T-helper 2 cell treated with Interferon-gamma antibody and Interleukin-4, amounts not matched to agents 5 μg/mL and 100 μg/mL, for 36 hours (primary cell): ENCODE measurements at regions not wholly inside any gene's neighbourhood (a gene's known extent, or its start where the extent isn't known, plus 50 kb on each side); places are given as distances from the start of the nearest gene placed in this dataset.

ENCODE experiments used
- DNase-seq: peaks from one replicate; pipeline ENCODE4 v3.0.0; 2021; ENCODE audit warnings: low spot score
- H3K27ac Mint-ChIP-seq: one replicate; pipeline ENCODE4 v1.8.0; 2021; ENCODE audit warnings: mild to moderate bottlenecking, mixed read lengths
- H3K27me3 Mint-ChIP-seq: one replicate; pipeline ENCODE4 v1.8.0; 2021; ENCODE audit warnings: low read depth, mixed read lengths
- H3K36me3 Mint-ChIP-seq: one replicate; pipeline ENCODE4 v1.8.0; 2021; ENCODE audit warnings: low read depth, mixed read lengths
- H3K4me1 Mint-ChIP-seq: one replicate; pipeline ENCODE4 v1.8.0; 2021; ENCODE audit warnings: low read depth, mixed read lengths
- H3K4me3 Mint-ChIP-seq: one replicate; pipeline ENCODE4 v1.8.0; 2022; ENCODE audit warnings: mild to moderate bottlenecking, moderate library complexity, mixed read lengths
- H3K9me3 Mint-ChIP-seq: one replicate; pipeline ENCODE4 v1.8.0; 2021; ENCODE audit warnings: mixed read lengths

GRCh38 chr5:50947906-50948683, 281.7 kb downstream of the PARP8 start:
- no peaks in the 10 kb centered on the region for H3K4me1 Mint-ChIP-seq
- H3K27ac Mint-ChIP-seq, result no peak overlapping the region
- H3K36me3 Mint-ChIP-seq, result no peaks in the 10 kb centered on the region
- no peaks in the 10 kb centered on the region for H3K9me3 Mint-ChIP-seq
- no peaks in the 10 kb centered on the region for H3K27me3 Mint-ChIP-seq
- no peak overlapping the region for H3K4me3 Mint-ChIP-seq
- no peak for DNase-seq

DNA sequence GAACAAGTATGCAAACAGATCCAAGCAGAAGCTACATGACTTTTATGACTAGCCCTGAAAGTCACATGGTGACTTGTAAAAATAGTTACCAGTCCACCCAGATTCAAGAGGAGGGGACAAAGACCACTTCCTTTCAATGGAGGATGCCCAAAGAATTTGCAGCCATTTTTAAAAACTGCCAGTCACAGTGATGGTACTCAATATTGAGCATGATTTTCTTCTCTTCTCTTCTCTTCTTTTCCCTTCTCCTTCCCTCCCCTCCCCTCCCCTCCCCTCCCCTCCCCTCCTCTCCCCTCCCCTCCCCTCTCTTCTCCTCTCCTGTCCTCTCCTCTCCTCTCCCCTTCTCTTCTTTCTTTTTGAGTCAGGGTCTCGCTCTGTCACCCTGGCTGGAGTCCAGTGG, 286.9 kb downstream of the PARP8 start:
- Mint-ChIP-seq H3K9me3 (no peaks in the 10 kb centered on the region), H3K4me1 (no peaks in the 10 kb centered on the region), H3K4me3 (no peak overlapping the region), H3K27me3 (no peaks in the 10 kb centered on the region), H3K36me3 (no peaks in the 10 kb centered on the region), H3K27ac (no peak overlapping the region)
- DNase-seq, result no peak

DNA sequence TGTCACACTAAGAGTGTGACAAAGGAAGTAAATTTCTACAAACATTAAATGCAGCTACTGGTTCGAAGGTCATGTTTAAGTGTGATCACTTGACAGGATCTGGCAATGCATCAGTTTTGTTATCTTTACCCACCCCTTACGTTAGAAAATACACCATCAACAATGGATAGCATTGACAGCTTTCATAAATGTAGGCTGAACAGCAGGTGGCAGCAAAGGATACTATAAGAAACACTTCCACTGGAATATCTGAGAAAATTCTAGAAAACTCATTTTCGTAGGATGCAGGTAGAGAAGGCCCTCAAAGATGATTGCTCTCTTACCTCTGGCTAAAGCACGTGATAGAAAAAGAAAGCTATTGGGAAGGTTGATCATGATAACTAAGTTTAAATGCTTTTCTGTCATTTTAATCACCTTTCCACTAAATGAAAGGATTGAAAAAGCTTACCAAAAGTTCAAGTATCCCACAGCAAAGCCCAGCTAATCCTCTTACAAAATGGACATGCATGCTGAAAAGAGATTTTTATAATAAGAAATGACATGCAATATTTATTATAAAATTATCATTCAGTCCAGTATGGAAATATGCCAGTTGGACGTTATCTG, 292.5 kb downstream of the PARP8 start:
- DNase-seq, result no peak
- Mint-ChIP-seq H3K9me3 (no peaks in the 10 kb centered on the region), H3K4me3 (no peak overlapping the region), H3K4me1 (peaks cover 5% of the 10 kb centered on the region), H3K27ac (no peak overlapping the region), H3K27me3 (peaks cover 10% of the 10 kb centered on the region), H3K36me3 (no peaks in the 10 kb centered on the region)

- H3K27ac Mint-ChIP-seq, result no peak overlapping the region
- H3K27me3 Mint-ChIP-seq, result peaks cover 52% of the 10 kb centered on the region
- peak; percentile 55 for DNase-seq
- H3K4me1 Mint-ChIP-seq, result peaks cover 28% of the 10 kb centered on the region
- peaks cover 3% of the 10 kb centered on the region for H3K36me3 Mint-ChIP-seq
- H3K4me3 Mint-ChIP-seq, result peak overlapping the region; percentile 88
- no peaks in the 10 kb centered on the region for H3K9me3 Mint-ChIP-seq
These were observed 296.8 kb downstream of the PARP8 start for GRCh38 chr5:50962934-50963872.

GRCh38 chr5:50963971-50964745, 297.7 kb downstream of the PARP8 start:
- H3K9me3 Mint-ChIP-seq, result no peaks in the 10 kb centered on the region
- H3K27me3 Mint-ChIP-seq, result peaks cover 62% of the 10 kb centered on the region
- peaks cover 3% of the 10 kb centered on the region for H3K36me3 Mint-ChIP-seq
- peak overlapping the region; percentile 32 for H3K4me3 Mint-ChIP-seq
- peaks cover 36% of the 10 kb centered on the region for H3K4me1 Mint-ChIP-seq
- DNase-seq, result no peak
- no peak overlapping the region for H3K27ac Mint-ChIP-seq

DNA sequence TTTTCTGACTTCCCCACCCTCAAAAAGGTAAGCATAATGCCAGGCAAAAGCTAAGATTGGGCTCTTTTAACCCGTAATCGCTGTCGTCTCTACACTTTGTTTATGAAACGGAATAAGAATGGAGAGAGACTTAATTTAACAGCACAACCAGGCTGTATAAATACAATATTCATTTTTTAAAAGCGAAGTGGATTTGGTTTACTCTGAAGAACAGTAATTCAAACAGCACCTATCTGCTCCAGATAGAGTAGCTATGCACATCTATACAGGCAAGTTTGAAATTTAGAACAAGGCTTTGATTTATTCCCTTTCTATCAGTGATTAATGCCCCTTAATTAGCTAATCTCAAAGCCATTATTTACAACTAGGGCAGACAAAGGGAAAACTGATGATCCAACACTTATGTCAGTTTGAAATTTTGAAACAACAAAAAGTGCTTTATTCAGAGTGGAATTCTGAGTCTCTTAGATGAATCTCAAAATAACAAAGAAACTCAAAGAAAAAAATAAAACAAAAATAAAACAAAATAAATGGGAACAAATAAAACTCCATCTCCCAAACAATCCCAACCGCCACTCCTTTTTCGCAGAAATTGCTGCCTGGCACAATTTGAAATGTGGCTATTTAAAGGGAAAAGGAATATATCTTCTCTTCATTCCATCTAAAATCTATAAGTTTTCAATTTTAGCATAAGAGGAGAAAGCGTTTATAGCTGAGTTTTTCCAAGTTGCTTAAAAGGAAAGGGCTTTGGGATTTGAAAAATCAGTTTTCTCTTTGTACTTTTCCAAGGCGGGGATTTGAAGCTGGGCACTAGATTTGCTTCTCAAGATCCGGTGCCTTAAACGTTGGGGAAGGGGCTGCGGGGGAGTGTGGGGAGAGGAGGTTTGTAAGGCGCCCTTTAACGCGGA, 298.6 kb downstream of the PARP8 start:
- no peak for DNase-seq
- Mint-ChIP-seq H3K27me3 (peaks cover 70% of the 10 kb centered on the region), H3K36me3 (peaks cover 3% of the 10 kb centered on the region), H3K4me1 (peaks cover 36% of the 10 kb centered on the region), H3K4me3 (no peak overlapping the region), H3K27ac (no peak overlapping the region), H3K9me3 (no peaks in the 10 kb centered on the region)

DNA sequence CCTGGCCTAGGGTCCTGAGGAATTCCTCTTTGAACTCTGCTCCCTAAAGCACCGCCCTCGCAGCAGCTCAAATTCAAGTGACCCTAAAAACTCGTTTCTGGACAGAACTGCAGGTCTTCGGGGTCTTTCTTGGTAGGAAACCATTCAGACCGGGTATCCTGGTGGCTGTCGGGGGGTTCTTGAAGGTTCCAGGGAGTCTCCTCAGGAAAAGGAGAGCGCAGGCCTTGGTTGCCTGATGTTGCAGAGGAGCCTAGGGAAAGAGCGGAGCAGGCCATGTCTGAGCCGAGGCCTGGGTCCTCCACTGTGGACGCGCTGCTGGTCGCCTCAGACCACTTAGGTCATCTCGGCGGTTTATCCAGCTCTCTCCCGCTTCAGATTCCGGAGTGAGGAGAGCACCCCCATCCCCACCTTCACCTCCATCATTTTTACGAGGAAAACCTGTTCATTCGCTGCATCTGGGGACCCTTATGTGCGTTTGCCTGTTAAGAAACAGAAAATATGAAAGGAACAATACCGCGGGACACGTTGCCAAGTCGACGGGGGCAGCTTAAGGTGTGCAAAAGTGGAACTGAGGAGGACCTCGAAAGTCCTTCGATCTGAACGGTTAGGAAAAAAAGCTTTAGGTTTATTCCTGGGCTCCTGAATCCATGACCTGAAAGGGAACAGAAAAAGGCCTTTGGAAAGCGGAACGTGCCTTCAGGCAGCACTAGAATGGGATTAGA, 299.4 kb downstream of the PARP8 start:
- Mint-ChIP-seq H3K27me3 (peaks cover 78% of the 10 kb centered on the region), H3K9me3 (no peaks in the 10 kb centered on the region), H3K36me3 (peaks cover 3% of the 10 kb centered on the region), H3K4me1 (peaks cover 36% of the 10 kb centered on the region), H3K27ac (no peak overlapping the region), H3K4me3 (peak overlapping the region; percentile 56)
- DNase-seq, result no peak

- DNase-seq, result no peak
- Mint-ChIP-seq H3K27ac (no peak overlapping the region), H3K36me3 (peaks cover 3% of the 10 kb centered on the region), H3K4me3 (peak overlapping the region; percentile 87), H3K4me1 (peaks cover 36% of the 10 kb centered on the region), H3K9me3 (no peaks in the 10 kb centered on the region), H3K27me3 (peaks cover 85% of the 10 kb centered on the region)
These were observed 300.6 kb downstream of the PARP8 start for GRCh38 chr5:50967009-50967562.

DNA sequence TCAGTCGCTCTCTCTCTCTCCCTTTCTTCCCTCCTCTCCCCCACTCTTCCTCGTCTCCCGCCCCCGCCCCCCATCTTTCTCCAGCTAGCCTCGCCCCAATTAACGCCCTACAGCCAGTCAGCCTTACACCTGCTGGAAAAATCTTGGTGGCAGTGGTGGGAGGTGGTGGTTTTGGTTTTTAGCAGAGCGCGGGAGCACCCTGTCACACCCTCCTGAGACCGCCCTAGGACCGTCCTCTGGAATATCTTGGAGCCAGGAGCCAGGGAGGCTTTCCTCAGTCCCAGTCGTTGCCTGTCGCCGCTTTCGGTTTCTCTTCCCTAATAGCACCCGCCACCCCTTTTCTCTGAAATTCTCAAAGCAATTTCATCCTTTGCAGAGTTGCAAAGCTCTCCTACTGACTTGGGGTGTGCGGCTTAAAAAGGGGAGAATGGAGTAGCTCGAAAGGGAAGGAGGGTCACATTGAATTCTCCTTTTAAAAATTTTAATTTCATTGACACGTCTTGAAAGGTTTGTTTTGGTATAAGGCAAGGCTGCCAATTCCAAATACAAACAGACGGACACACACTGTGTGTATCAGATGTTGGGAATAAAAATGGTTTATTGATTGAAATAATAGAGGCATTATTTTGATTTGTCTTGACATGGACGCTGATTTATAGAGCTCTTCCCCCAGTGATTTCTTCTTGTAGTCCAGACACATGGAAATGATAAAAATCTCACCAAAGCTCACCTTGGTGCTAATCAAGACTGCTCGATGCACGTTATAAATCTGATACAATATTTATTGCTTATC, 301.3 kb downstream of the PARP8 start:
- Mint-ChIP-seq H3K36me3 (peaks cover 3% of the 10 kb centered on the region), H3K4me1 (peaks cover 36% of the 10 kb centered on the region), H3K4me3 (peak overlapping the region; percentile 87), H3K27ac (no peak overlapping the region), H3K9me3 (no peaks in the 10 kb centered on the region), H3K27me3 (peaks cover 85% of the 10 kb centered on the region)
- no peak for DNase-seq

DNA sequence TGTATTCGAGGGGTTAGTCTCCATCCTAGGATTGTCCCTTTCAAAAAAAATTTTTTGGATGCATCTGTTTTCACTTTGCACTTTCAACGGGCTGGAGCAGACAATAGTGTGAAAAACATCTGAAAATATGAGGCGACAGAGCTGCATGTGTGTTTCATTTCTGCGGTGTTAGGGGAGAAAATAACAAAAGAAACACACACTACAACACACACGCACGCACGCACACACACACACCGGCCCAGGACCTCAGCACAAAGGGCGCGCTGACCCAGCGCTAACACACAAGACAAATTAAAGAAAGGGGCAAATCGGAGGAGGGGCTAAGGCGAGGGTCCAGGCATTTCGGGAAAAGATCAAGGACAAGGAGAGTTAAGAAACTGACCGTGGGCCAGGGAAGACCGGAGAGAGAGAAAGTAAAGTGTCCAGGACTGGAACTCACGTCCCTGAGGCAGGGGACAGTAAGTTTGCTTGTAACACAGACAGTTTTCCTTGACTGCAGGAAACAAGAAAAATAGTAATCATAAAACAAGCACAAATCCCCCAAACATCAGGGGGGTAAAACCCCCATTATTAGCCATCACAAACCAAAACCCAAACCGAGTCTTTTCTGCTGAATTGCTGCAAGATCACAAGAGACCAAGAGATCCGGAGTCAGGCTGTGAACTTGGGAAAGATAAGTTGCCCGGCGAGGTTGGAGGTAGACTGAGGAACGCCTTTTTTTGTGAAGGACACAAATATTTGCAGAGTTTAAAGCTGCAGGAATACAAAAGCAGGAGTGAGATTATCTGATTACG, 302.1 kb downstream of the PARP8 start:
- H3K27ac Mint-ChIP-seq, result no peak overlapping the region
- H3K27me3 Mint-ChIP-seq, result peaks cover 81% of the 10 kb centered on the region
- H3K4me1 Mint-ChIP-seq, result peaks cover 32% of the 10 kb centered on the region
- H3K9me3 Mint-ChIP-seq, result no peaks in the 10 kb centered on the region
- DNase-seq, result no peak
- peak overlapping the region; percentile 87 for H3K4me3 Mint-ChIP-seq
- peaks cover 3% of the 10 kb centered on the region for H3K36me3 Mint-ChIP-seq
